Suprapubic skin (tissue), 4 donors: ENCODE measurements at regions not wholly inside any gene's neighbourhood (a gene's known extent, or its start where the extent isn't known, plus 50 kb on each side); places are given as distances from the start of the nearest gene placed in this dataset.

ENCODE experiments used
- CTCF ChIP-seq, 2 donors: fragments of 200-600 bp in 1 of 2; fragments of 450-650 bp in 1 of 2; sonication (generic) in 1 of 2; IDR thresholded peaks; one replicate each; pipeline ENCODE4 v1.5.1; 2016 to 2019; ENCODE audit warnings: antibody characterized with exemption in 2 of 2, mild to moderate bottlenecking in 1 of 2, moderate library complexity in 1 of 2
- EP300 ChIP-seq: sonication (generic); formaldehyde crosslinking; IDR thresholded peaks from one replicate; pipeline ENCODE4 v1.6.1; 2017; ENCODE audit warnings: antibody characterized with exemption
- POLR2AphosphoS5 ChIP-seq, 3 donors: sonication (generic); formaldehyde crosslinking; IDR thresholded peaks; one replicate each; pipeline ENCODE4 v1.6.1; 2017; ENCODE audit warnings: antibody characterized with exemption in 3 of 3

DNA sequence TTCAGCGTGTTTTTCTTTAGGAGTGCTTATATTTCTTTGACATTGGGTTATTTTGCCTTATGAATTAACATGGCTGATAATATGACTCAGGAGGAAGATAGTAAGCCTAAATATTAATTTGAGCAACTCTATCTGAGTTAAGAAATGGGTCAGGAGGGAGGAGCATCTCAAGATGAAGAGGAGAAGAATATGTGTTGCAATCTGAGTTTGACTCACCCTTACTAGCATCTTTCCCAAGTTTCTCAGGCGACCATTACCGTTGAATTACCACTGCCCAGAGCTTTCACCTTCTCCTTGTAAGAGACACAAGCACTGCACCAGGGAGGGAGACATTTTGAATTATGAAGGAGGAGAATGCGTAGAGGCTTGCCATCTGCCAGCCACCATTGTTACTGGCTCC, 138.3 kb upstream of the MYRIP start:
- TF ChIP-seq POLR2AphosphoS5 (IDR thresholded peaks at IDR 0.05) (no peak), EP300 (no peak), CTCF (IDR thresholded peaks at IDR 0.05) (no peak)
